GM18951 (cell line): ENCODE measurements at regions not wholly inside any gene's neighbourhood (a gene's known extent, or its start where the extent isn't known, plus 50 kb on each side); places are given as distances from the start of the nearest gene placed in this dataset.

Experiments
- POLR2A ChIP-seq: IDR thresholded peaks from 4 replicates; pipeline ENCODE4 v1.6.1; 2011; ENCODE audit warnings: mild to moderate bottlenecking; ENCODE audit not compliant: insufficient read length, insufficient read depth; ENCODE audit errors: extremely low read depth
- in situ Hi-C: fragments of 300-500 bp; cut with MboI; formaldehyde crosslinking; loops from one replicate; pipeline ENCODE4 v1.12.0; 2022; ENCODE audit warnings: low sequenced_read_pairs, mixed read lengths, inconsistent platforms; ENCODE audit not compliant: unreplicated experiment

- in situ Hi-C loops = loop anchor here (25.0 kb wide), 1 partner anchor 263 kb away; no protein-coding TSS in a partner anchor
- no peak for TF ChIP-seq POLR2A
These were observed 143.1 kb upstream of the SASH1 start for GRCh38 chr6:148199584-148199983.

- in situ Hi-C loops = no loop called here
- no peak for TF ChIP-seq POLR2A
These were observed 142.3 kb upstream of the SASH1 start for GRCh38 chr6:148200293-148200692.

GRCh38 chr6:148200781-148201180 lies 141.9 kb upstream of the SASH1 start:
- in situ Hi-C loops = no loop called here
- no peak for TF ChIP-seq POLR2A

- TF ChIP-seq POLR2A = no peak
- in situ Hi-C loops = no loop called here
These were observed 139.2 kb upstream of the SASH1 start for GRCh38 chr6:148203281-148203925.

GRCh38 chr6:148203970-148204369 lies 138.7 kb upstream of the SASH1 start:
- no peak for TF ChIP-seq POLR2A
- in situ Hi-C loops = no loop called here

- in situ Hi-C loops = no loop called here
- no peak for TF ChIP-seq POLR2A
These were observed 134.3 kb upstream of the SASH1 start for GRCh38 chr6:148208298-148208697.

- no peak for TF ChIP-seq POLR2A
- in situ Hi-C loops = no loop called here
These were observed 130.8 kb upstream of the SASH1 start for GRCh38 chr6:148211777-148212324.

- in situ Hi-C loops = no loop called here
- no peak for TF ChIP-seq POLR2A
These were observed 130.3 kb upstream of the SASH1 start for GRCh38 chr6:148212366-148212765.

GRCh38 chr6:148213366-148213765 lies 129.3 kb upstream of the SASH1 start:
- in situ Hi-C loops = no loop called here
- TF ChIP-seq POLR2A = no peak

GRCh38 chr6:148214667-148215066 lies 128.0 kb upstream of the SASH1 start:
- TF ChIP-seq POLR2A = no peak
- in situ Hi-C loops = no loop called here

GRCh38 chr6:148217051-148217450 lies 125.6 kb upstream of the SASH1 start:
- no peak for TF ChIP-seq POLR2A
- in situ Hi-C loops = no loop called here

GRCh38 chr6:148217921-148218320 lies 124.7 kb upstream of the SASH1 start:
- in situ Hi-C loops = no loop called here
- no peak for TF ChIP-seq POLR2A

GRCh38 chr6:148218542-148219258 lies 123.9 kb upstream of the SASH1 start:
- no peak for TF ChIP-seq POLR2A
- in situ Hi-C loops = no loop called here

- no peak for TF ChIP-seq POLR2A
- in situ Hi-C loops = no loop called here
These were observed 121.2 kb upstream of the SASH1 start for GRCh38 chr6:148221196-148221979.

GRCh38 chr6:148222376-148222775 lies 120.3 kb upstream of the SASH1 start:
- in situ Hi-C loops = no loop called here

More at GRCh38 chr6:148222376-148222775, 120.3 kb upstream of the SASH1 start:
- TF ChIP-seq POLR2A = no peak
